Activated CD4-positive, alpha-beta T cell treated with anti-CD3 and anti-CD28 coated beads, Interleukin-2, amount 10 ng/mL, durations not matched to agents 7 days and 5 days (primary cell): ENCODE measurements at regions not wholly inside any gene's neighbourhood (a gene's known extent, or its start where the extent isn't known, plus 50 kb on each side); places are given as distances from the start of the nearest gene placed in this dataset.

ENCODE experiments used
- CTCF ChIA-PET: fragments of 350-600 bp; sonication (Branson Sonifier 250); formaldehyde crosslinking; loops from one replicate; lab custom pipeline; 2021; ENCODE audit warnings: antibody characterized with exemption; lab: Charles Lee
- POLR2A ChIA-PET: fragments of 350-600 bp; sonication (Branson Sonifier 250); formaldehyde crosslinking; loops from one replicate; lab custom pipeline; 2021; ENCODE audit warnings: antibody characterized with exemption; lab: Charles Lee
- DNase-seq: peaks from one replicate; pipeline ENCODE4 v3.0.0-alpha.2; 2020
- H3K27ac Mint-ChIP-seq: one replicate; pipeline ENCODE4 v1.8.0; 2021; ENCODE audit warnings: mild to moderate bottlenecking, moderate library complexity, mixed read lengths
- H3K27me3 Mint-ChIP-seq: one replicate; pipeline ENCODE4 v1.8.0; 2021; ENCODE audit warnings: mixed read lengths
- H3K36me3 Mint-ChIP-seq: one replicate; pipeline ENCODE4 v1.8.0; 2021; ENCODE audit warnings: low read depth, mixed read lengths
- H3K4me1 Mint-ChIP-seq: one replicate; pipeline ENCODE4 v1.8.0; 2021; ENCODE audit warnings: mixed read lengths
- H3K4me3 Mint-ChIP-seq: one replicate; pipeline ENCODE4 v1.8.0; 2021; ENCODE audit warnings: mild to moderate bottlenecking, moderate library complexity, mixed read lengths
- H3K9me3 Mint-ChIP-seq: one replicate; pipeline ENCODE4 v1.8.0; 2021; ENCODE audit warnings: mixed read lengths

- H3K27me3 Mint-ChIP-seq, result no peaks in the 10 kb centered on the region
- H3K27ac Mint-ChIP-seq, result no peak overlapping the region
- DNase-seq, result no peak
- H3K36me3 Mint-ChIP-seq, result no peaks in the 10 kb centered on the region
- H3K4me1 Mint-ChIP-seq, result no peaks in the 10 kb centered on the region
- no peak overlapping the region for H3K4me3 Mint-ChIP-seq
- H3K9me3 Mint-ChIP-seq, result no peaks in the 10 kb centered on the region
- CTCF ChIA-PET, result no interaction called here
- POLR2A ChIA-PET, result no interaction called here
Measured at GRCh38 chr1:14106126-14106525, 406.1 kb downstream of the PRDM2 start.

- H3K4me1 Mint-ChIP-seq, result no peaks in the 10 kb centered on the region
- POLR2A ChIA-PET, result no interaction called here
- H3K36me3 Mint-ChIP-seq, result no peaks in the 10 kb centered on the region
Measured at GRCh38 chr1:14106679-14107313, 406.8 kb downstream of the PRDM2 start.

GRCh38 chr1:14108356-14109275 lies 408.6 kb downstream of the PRDM2 start:
- Mint-ChIP-seq H3K36me3 (no peaks in the 10 kb centered on the region), H3K27ac (no peak overlapping the region), H3K4me1 (peaks cover under 1% of the 10 kb centered on the region), H3K4me3 (no peak overlapping the region), H3K27me3 (no peaks in the 10 kb centered on the region), H3K9me3 (no peaks in the 10 kb centered on the region)
- POLR2A ChIA-PET, result no interaction called here
- CTCF ChIA-PET, result no interaction called here
- DNase-seq, result no peak

More at GRCh38 chr1:14106679-14107313, 406.8 kb downstream of the PRDM2 start:
- H3K4me3 Mint-ChIP-seq, result no peak overlapping the region
- no peak overlapping the region for H3K27ac Mint-ChIP-seq
- DNase-seq, result no peak
- H3K27me3 Mint-ChIP-seq, result no peaks in the 10 kb centered on the region
- CTCF ChIA-PET, result no interaction called here
- no peaks in the 10 kb centered on the region for H3K9me3 Mint-ChIP-seq

GRCh38 chr1:14109276-14109635 lies 409.3 kb downstream of the PRDM2 start:
- POLR2A ChIA-PET, result no interaction called here
- Mint-ChIP-seq H3K36me3 (no peaks in the 10 kb centered on the region), H3K27me3 (no peaks in the 10 kb centered on the region), H3K9me3 (no peaks in the 10 kb centered on the region), H3K4me3 (no peak overlapping the region), H3K4me1 (peaks cover 3% of the 10 kb centered on the region), H3K27ac (no peak overlapping the region)
- DNase-seq, result no peak
- CTCF ChIA-PET, result no interaction called here

- H3K27ac Mint-ChIP-seq, result no peak overlapping the region
- no peak for DNase-seq
- no peaks in the 10 kb centered on the region for H3K9me3 Mint-ChIP-seq
- H3K36me3 Mint-ChIP-seq, result no peaks in the 10 kb centered on the region
- peaks cover 8% of the 10 kb centered on the region for H3K4me1 Mint-ChIP-seq
- H3K27me3 Mint-ChIP-seq, result no peaks in the 10 kb centered on the region
- no peak overlapping the region for H3K4me3 Mint-ChIP-seq
- ChIA-PET CTCF (no interaction called here), POLR2A (no interaction called here)
Measured at GRCh38 chr1:14110040-14110439, 410.1 kb downstream of the PRDM2 start.

- ChIA-PET POLR2A (no interaction called here), CTCF (no interaction called here)
- Mint-ChIP-seq H3K4me3 (no peak overlapping the region), H3K9me3 (no peaks in the 10 kb centered on the region), H3K36me3 (no peaks in the 10 kb centered on the region), H3K4me1 (peaks cover 9% of the 10 kb centered on the region), H3K27ac (no peak overlapping the region), H3K27me3 (no peaks in the 10 kb centered on the region)
- DNase-seq, result no peak
Measured at GRCh38 chr1:14111121-14111520, 411.1 kb downstream of the PRDM2 start.

- H3K4me3 Mint-ChIP-seq, result no peak overlapping the region
- peaks cover 9% of the 10 kb centered on the region for H3K4me1 Mint-ChIP-seq
- H3K9me3 Mint-ChIP-seq, result no peaks in the 10 kb centered on the region
- no peak overlapping the region for H3K27ac Mint-ChIP-seq
- no peaks in the 10 kb centered on the region for H3K27me3 Mint-ChIP-seq
- DNase-seq, result no peak
- POLR2A ChIA-PET, result no interaction called here
- H3K36me3 Mint-ChIP-seq, result no peaks in the 10 kb centered on the region
- CTCF ChIA-PET, result no interaction called here
Measured at GRCh38 chr1:14112613-14113012, 412.6 kb downstream of the PRDM2 start.

GRCh38 chr1:14113271-14113670 lies 413.3 kb downstream of the PRDM2 start:
- Mint-ChIP-seq H3K4me3 (no peak overlapping the region), H3K9me3 (no peaks in the 10 kb centered on the region), H3K27me3 (no peaks in the 10 kb centered on the region), H3K36me3 (no peaks in the 10 kb centered on the region), H3K27ac (no peak overlapping the region), H3K4me1 (peaks cover 9% of the 10 kb centered on the region)
- CTCF ChIA-PET, result no interaction called here
- POLR2A ChIA-PET, result no interaction called here
- DNase-seq, result no peak

- ChIA-PET CTCF (no interaction called here), POLR2A (no interaction called here)
- no peaks in the 10 kb centered on the region for H3K36me3 Mint-ChIP-seq
- H3K27ac Mint-ChIP-seq, result no peak overlapping the region
- peaks cover 9% of the 10 kb centered on the region for H3K4me1 Mint-ChIP-seq
- H3K4me3 Mint-ChIP-seq, result no peak overlapping the region
- DNase-seq, result no peak
- H3K9me3 Mint-ChIP-seq, result no peaks in the 10 kb centered on the region
- no peaks in the 10 kb centered on the region for H3K27me3 Mint-ChIP-seq
Measured at GRCh38 chr1:14113841-14114567, 414.0 kb downstream of the PRDM2 start.

- no peak for DNase-seq
- Mint-ChIP-seq H3K27ac (no peak overlapping the region), H3K4me1 (peaks cover 9% of the 10 kb centered on the region), H3K36me3 (no peaks in the 10 kb centered on the region), H3K9me3 (no peaks in the 10 kb centered on the region), H3K27me3 (peaks cover 2% of the 10 kb centered on the region), H3K4me3 (no peak overlapping the region)
- ChIA-PET CTCF (no interaction called here), POLR2A (no interaction called here)
Measured at GRCh38 chr1:14115976-14116375, 416.0 kb downstream of the PRDM2 start.

- ChIA-PET POLR2A (no interaction called here), CTCF (interaction anchor here (0.5 kb wide), 1 partner anchor 720 kb away, joined by 3 read pairs; no protein-coding TSS in a partner anchor)
- no peaks in the 10 kb centered on the region for H3K36me3 Mint-ChIP-seq
- H3K27ac Mint-ChIP-seq, result no peak overlapping the region
- peaks cover 2% of the 10 kb centered on the region for H3K27me3 Mint-ChIP-seq
- no peaks in the 10 kb centered on the region for H3K9me3 Mint-ChIP-seq
- no peak overlapping the region for H3K4me3 Mint-ChIP-seq
- H3K4me1 Mint-ChIP-seq, result peaks cover 9% of the 10 kb centered on the region
- no peak for DNase-seq
Measured at GRCh38 chr1:14117700-14118099, 417.7 kb downstream of the PRDM2 start.

GRCh38 chr1:14118691-14119485 lies 418.9 kb downstream of the PRDM2 start:
- ChIA-PET CTCF (no interaction called here), POLR2A (no interaction called here)
- H3K9me3 Mint-ChIP-seq, result no peaks in the 10 kb centered on the region
- peaks cover 8% of the 10 kb centered on the region for H3K4me1 Mint-ChIP-seq
- H3K27me3 Mint-ChIP-seq, result peaks cover 2% of the 10 kb centered on the region
- no peak for DNase-seq
- H3K4me3 Mint-ChIP-seq, result no peak overlapping the region
- H3K27ac Mint-ChIP-seq, result no peak overlapping the region
- no peaks in the 10 kb centered on the region for H3K36me3 Mint-ChIP-seq
